VCaP (cell line): ENCODE measurements at regions not wholly inside any gene's neighbourhood (a gene's known extent, or its start where the extent isn't known, plus 50 kb on each side); places are given as distances from the start of the nearest gene placed in this dataset.

Source experiments
- H3K27ac ChIP-seq: fragments of 450-650 bp; 2 replicates; pipeline ENCODE4 v1.5.1; 2017
- CTCF ChIP-seq: fragments of 450-650 bp; conservative IDR thresholded peaks from 2 replicates; pipeline ENCODE4 v1.5.1; 2017; ENCODE audit warnings: mild to moderate bottlenecking, moderate library complexity

- no peak for TF ChIP-seq CTCF
- H3K27ac ChIP-seq, result no peak overlapping the region
Observed at GRCh38 chr4:125262502-125262901, 52.3 kb upstream of the FAT4 start.

GRCh38 chr4:125262079-125262478, 52.7 kb upstream of the FAT4 start:
- no peak for TF ChIP-seq CTCF
- no peak overlapping the region for H3K27ac ChIP-seq

- H3K27ac ChIP-seq, result no peak overlapping the region
- TF ChIP-seq CTCF, result no peak
Observed at GRCh38 chr4:125254106-125254505, 60.6 kb upstream of the FAT4 start.

- H3K27ac ChIP-seq, result no peak overlapping the region; the same call in 1 of the 2 replicates
- peak; percentile 66 for TF ChIP-seq CTCF
Observed at GRCh38 chr4:125244848-125245450, 69.8 kb upstream of the FAT4 start.

GRCh38 chr4:125243789-125244397, 70.9 kb upstream of the FAT4 start:
- no peak for TF ChIP-seq CTCF
- H3K27ac ChIP-seq, result peak overlapping the region; percentile 41

- H3K27ac ChIP-seq, result no peak overlapping the region
- no peak for TF ChIP-seq CTCF
Observed at GRCh38 chr4:125235971-125236370, 78.8 kb upstream of the FAT4 start.

GRCh38 chr4:125231661-125232060, 83.1 kb upstream of the FAT4 start:
- TF ChIP-seq CTCF, result no peak
- no peak overlapping the region for H3K27ac ChIP-seq
